ENCODE measurements at regions not wholly inside any gene's neighbourhood (a gene's known extent, or its start where the extent isn't known, plus 50 kb on each side); places are given as distances from the start of the nearest gene placed in this dataset.

- TF ChIP-seq EP300 (IDR thresholded peaks at IDR 0.05) (no peak), CTCF (IDR thresholded peaks at IDR 0.05) (no peak), POLR2A (IDR thresholded peaks at IDR 0.05; ENCODE audit: low read depth) (no peak)
These were observed 129.6 kb downstream of the TFAP2C start for GRCh38 chr20:56758706-56759105.

Data from esophagus muscularis mucosa (tissue), 4 donors.